ENCODE measurements at regions not wholly inside any gene's neighbourhood (a gene's known extent, or its start where the extent isn't known, plus 50 kb on each side); places are given as distances from the start of the nearest gene placed in this dataset.

DNA sequence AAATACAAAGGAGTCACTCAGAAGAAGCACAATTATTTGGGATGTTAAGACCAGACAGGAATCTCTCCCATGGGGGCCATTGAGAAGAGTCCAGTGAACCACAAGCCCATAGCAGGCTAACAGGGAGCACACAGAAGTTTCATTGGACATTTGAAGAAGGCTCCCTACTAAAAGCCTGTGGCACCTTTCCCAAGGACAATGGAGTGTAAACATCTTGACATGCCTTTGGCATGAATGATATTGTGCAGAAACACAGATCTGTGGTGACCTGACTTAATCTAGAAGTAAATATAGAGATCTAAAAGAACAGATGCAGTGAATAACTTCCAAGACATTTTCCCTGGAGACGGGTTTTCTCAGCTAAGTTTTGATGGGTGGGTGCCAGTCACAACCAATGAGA, 221.5 kb downstream of the EPHA4 start:
- no peaks in the 10 kb centered on the region for H3K79me2 ChIP-seq (ENCODE audit: control insufficient read depth, insufficient read depth, low read length)
- H2BK120ac ChIP-seq (ENCODE audit: low read depth, low read length), result no peak overlapping the region
- no peak overlapping the region for H3K9ac ChIP-seq (ENCODE audit: low read length)
- no peak overlapping the region for H2BK15ac ChIP-seq (replicated peaks; ENCODE audit: low read depth)
- H3K4me1 ChIP-seq (ENCODE audit: control insufficient read depth, low read depth, low read length), result no peaks in the 10 kb centered on the region
- H3K56ac ChIP-seq (ENCODE audit: low read length), result no peak overlapping the region
- H3K79me1 ChIP-seq (ENCODE audit: low read length), result no peaks in the 10 kb centered on the region
- H3K18ac ChIP-seq (ENCODE audit: low read length), result no peak overlapping the region
- H4K8ac ChIP-seq (ENCODE audit: low read depth, low read length), result no peak overlapping the region
- no peak overlapping the region for H3K4me3 ChIP-seq (ENCODE audit: low read length)
- H2BK5ac ChIP-seq (ENCODE audit: low read length), result no peak overlapping the region
- no CpG with 5 or more reads among the region's 1 CpG for WGBS (ENCODE audit: extremely low coverage, insufficient coverage, low lambda C conversion rate)
- no peak overlapping the region for H3K23ac ChIP-seq (ENCODE audit: low read length)
- no peak overlapping the region for H4K5ac ChIP-seq (ENCODE audit: low read length)
- H3K27ac ChIP-seq (ENCODE audit: low read depth, low read length), result no peak overlapping the region
- no peaks in the 10 kb centered on the region for H3K27me3 ChIP-seq (ENCODE audit: insufficient read depth, low read length, poor library complexity)
- no peak overlapping the region for H2AK5ac ChIP-seq (ENCODE audit: low read length)
- H3K4me2 ChIP-seq (ENCODE audit: low read length), result no peak overlapping the region
- no peak overlapping the region for H3K4ac ChIP-seq (ENCODE audit: low read depth, low read length)
- no peak for DNase-seq
- no peaks in the 10 kb centered on the region for H3K36me3 ChIP-seq (ENCODE audit: control insufficient read depth, insufficient read depth, low read length)

DNA sequence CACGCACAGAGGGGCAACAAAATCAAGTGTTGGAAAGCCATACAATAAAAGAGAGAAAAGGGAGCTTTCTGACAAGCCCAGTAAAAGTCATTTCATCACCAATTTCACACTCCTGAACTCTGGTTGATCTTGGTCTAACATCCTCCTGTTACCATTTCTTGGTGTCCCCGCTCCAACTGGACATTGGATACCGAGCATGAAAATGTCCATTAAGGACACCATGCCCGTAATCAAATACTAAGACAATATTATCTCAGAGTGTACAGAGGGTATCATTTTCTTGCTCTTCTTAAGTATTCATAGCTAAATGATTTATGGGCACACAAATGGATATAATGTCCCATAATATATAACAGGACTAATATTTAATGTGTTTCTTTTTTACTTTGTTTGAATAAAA, 218.9 kb downstream of the EPHA4 start:
- no peak overlapping the region for H4K8ac ChIP-seq (ENCODE audit: low read depth, low read length)
- H3K27me3 ChIP-seq (ENCODE audit: insufficient read depth, low read length, poor library complexity), result no peaks in the 10 kb centered on the region
- no peak overlapping the region for H2AK5ac ChIP-seq (ENCODE audit: low read length)
- no peak overlapping the region for H3K27ac ChIP-seq (ENCODE audit: low read depth, low read length)
- H2BK15ac ChIP-seq (replicated peaks; ENCODE audit: low read depth), result no peak overlapping the region
- no peak overlapping the region for H2BK120ac ChIP-seq (ENCODE audit: low read depth, low read length)
- H3K79me2 ChIP-seq (ENCODE audit: control insufficient read depth, insufficient read depth, low read length), result no peaks in the 10 kb centered on the region
- H3K23ac ChIP-seq (ENCODE audit: low read length), result no peak overlapping the region
- no peak overlapping the region for H3K4me2 ChIP-seq (ENCODE audit: low read length)
- H3K56ac ChIP-seq (ENCODE audit: low read length), result no peak overlapping the region
- H4K5ac ChIP-seq (ENCODE audit: low read length), result no peak overlapping the region
- no CpG with 5 or more reads among the region's 4 CpGs for WGBS (ENCODE audit: extremely low coverage, insufficient coverage, low lambda C conversion rate)
- H3K18ac ChIP-seq (ENCODE audit: low read length), result no peak overlapping the region
- H3K9ac ChIP-seq (ENCODE audit: low read length), result no peak overlapping the region
- H3K36me3 ChIP-seq (ENCODE audit: control insufficient read depth, insufficient read depth, low read length), result no peaks in the 10 kb centered on the region
- no peak overlapping the region for H3K4ac ChIP-seq (ENCODE audit: low read depth, low read length)
- H3K4me1 ChIP-seq (ENCODE audit: control insufficient read depth, low read depth, low read length), result no peaks in the 10 kb centered on the region
- H2BK5ac ChIP-seq (ENCODE audit: low read length), result no peak overlapping the region
- no peak for DNase-seq
- H3K4me3 ChIP-seq (ENCODE audit: low read length), result no peak overlapping the region
- no peaks in the 10 kb centered on the region for H3K79me1 ChIP-seq (ENCODE audit: low read length)

DNA sequence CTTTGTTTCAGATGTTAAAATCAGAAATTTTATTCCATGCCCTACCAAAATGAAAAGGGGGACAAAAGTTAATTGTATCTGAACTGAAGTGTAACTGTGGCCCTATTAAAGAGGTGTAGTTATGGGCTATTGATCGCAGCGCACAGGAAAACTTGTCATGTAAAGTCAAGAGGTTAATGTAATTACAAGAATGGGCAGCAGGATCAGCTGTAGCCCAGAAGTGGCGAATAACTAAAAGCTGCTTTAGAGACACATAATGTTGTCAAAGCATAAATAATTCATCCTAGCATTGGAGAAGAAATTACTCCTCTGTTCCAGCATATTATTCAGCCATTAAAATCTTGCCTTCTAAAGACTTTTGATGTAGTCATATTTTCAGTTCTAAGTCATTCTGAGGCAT, 211.8 kb downstream of the EPHA4 start:
- Histone ChIP-seq H3K27ac (ENCODE audit: low read depth, low read length) (no peak overlapping the region), H3K79me2 (ENCODE audit: control insufficient read depth, insufficient read depth, low read length) (no peaks in the 10 kb centered on the region), H3K27me3 (ENCODE audit: insufficient read depth, low read length, poor library complexity) (no peaks in the 10 kb centered on the region), H3K4me2 (ENCODE audit: low read length) (no peak overlapping the region), H2AK5ac (ENCODE audit: low read length) (no peak overlapping the region), H2BK120ac (ENCODE audit: low read depth, low read length) (no peak overlapping the region), H3K79me1 (ENCODE audit: low read length) (no peaks in the 10 kb centered on the region), H3K4ac (ENCODE audit: low read depth, low read length) (no peak overlapping the region), H2BK5ac (ENCODE audit: low read length) (no peak overlapping the region), H3K23ac (ENCODE audit: low read length) (no peak overlapping the region), H3K4me1 (ENCODE audit: control insufficient read depth, low read depth, low read length) (no peaks in the 10 kb centered on the region), H3K36me3 (ENCODE audit: control insufficient read depth, insufficient read depth, low read length) (no peaks in the 10 kb centered on the region), H3K18ac (ENCODE audit: low read length) (no peak overlapping the region), H3K4me3 (ENCODE audit: low read length) (no peak overlapping the region), H4K8ac (ENCODE audit: low read depth, low read length) (no peak overlapping the region), H2BK15ac (replicated peaks; ENCODE audit: low read depth) (no peak overlapping the region), H3K9ac (ENCODE audit: low read length) (no peak overlapping the region), H4K5ac (ENCODE audit: low read length) (no peak overlapping the region), H3K56ac (ENCODE audit: low read length) (no peak overlapping the region)
- WGBS (ENCODE audit: extremely low coverage, insufficient coverage, low lambda C conversion rate), result no CpG with 5 or more reads among the region's 3 CpGs
- DNase-seq, result no peak

DNA sequence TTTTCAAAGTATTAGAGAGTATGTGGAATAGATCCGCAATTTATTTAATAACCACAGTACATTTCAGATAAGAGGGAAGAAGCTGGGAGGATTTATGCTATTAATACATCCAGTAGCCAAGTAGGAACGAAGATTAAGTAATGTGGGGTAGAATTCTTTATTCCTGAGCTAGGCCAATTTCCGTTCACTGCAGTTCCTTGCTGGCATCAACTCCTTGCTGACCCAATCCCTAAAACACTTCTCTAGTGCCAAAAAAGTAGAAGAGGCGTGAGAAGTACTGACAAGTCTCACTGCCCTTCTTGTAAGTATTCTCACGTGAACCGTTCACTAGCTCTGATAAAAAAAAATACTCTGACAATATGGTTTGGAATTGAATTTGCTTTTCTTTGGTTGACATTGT, 211.4 kb downstream of the EPHA4 start:
- Histone ChIP-seq H3K18ac (ENCODE audit: low read length) (no peak overlapping the region), H3K56ac (ENCODE audit: low read length) (no peak overlapping the region), H3K4me1 (ENCODE audit: control insufficient read depth, low read depth, low read length) (no peaks in the 10 kb centered on the region), H3K36me3 (ENCODE audit: control insufficient read depth, insufficient read depth, low read length) (no peaks in the 10 kb centered on the region), H3K23ac (ENCODE audit: low read length) (no peak overlapping the region), H3K79me1 (ENCODE audit: low read length) (no peaks in the 10 kb centered on the region), H2BK15ac (replicated peaks; ENCODE audit: low read depth) (no peak overlapping the region), H3K4ac (ENCODE audit: low read depth, low read length) (no peak overlapping the region), H3K9ac (ENCODE audit: low read length) (no peak overlapping the region), H3K27me3 (ENCODE audit: insufficient read depth, low read length, poor library complexity) (no peaks in the 10 kb centered on the region), H4K8ac (ENCODE audit: low read depth, low read length) (no peak overlapping the region), H4K5ac (ENCODE audit: low read length) (no peak overlapping the region), H3K4me3 (ENCODE audit: low read length) (no peak overlapping the region), H3K27ac (ENCODE audit: low read depth, low read length) (no peak overlapping the region), H2BK120ac (ENCODE audit: low read depth, low read length) (no peak overlapping the region), H2BK5ac (ENCODE audit: low read length) (no peak overlapping the region), H3K79me2 (ENCODE audit: control insufficient read depth, insufficient read depth, low read length) (no peaks in the 10 kb centered on the region), H3K4me2 (ENCODE audit: low read length) (no peak overlapping the region), H2AK5ac (ENCODE audit: low read length) (no peak overlapping the region)
- DNase-seq, result no peak
- WGBS (ENCODE audit: extremely low coverage, insufficient coverage, low lambda C conversion rate), result no CpG with 5 or more reads among the region's 6 CpGs

DNA sequence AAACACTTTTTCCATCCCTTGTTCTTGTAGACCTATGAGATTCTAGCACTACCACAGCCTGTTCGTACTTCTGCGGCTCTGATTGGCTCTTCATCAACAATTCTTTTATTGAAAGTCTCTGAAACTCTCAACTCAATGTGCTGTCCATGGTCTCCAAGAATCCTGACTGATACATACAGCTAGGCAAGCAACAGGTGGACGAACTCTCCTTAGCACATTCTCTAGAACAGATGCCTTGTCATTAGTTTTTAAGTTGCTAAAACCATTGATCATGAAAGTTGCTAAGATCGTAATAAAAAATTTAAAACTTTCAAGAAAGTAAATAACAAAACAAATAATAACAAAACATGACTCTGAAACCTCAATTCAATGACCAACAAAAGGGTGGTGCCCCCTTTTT, 210.5 kb downstream of the EPHA4 start:
- Histone ChIP-seq H3K23ac (ENCODE audit: low read length) (no peak overlapping the region), H3K9ac (ENCODE audit: low read length) (no peak overlapping the region), H4K8ac (ENCODE audit: low read depth, low read length) (no peak overlapping the region), H3K4me2 (ENCODE audit: low read length) (no peak overlapping the region), H3K79me1 (ENCODE audit: low read length) (no peaks in the 10 kb centered on the region), H3K36me3 (ENCODE audit: control insufficient read depth, insufficient read depth, low read length) (no peaks in the 10 kb centered on the region), H3K18ac (ENCODE audit: low read length) (no peak overlapping the region), H2BK15ac (replicated peaks; ENCODE audit: low read depth) (no peak overlapping the region), H3K4me3 (ENCODE audit: low read length) (no peak overlapping the region), H4K5ac (ENCODE audit: low read length) (no peak overlapping the region), H3K27ac (ENCODE audit: low read depth, low read length) (no peak overlapping the region), H2BK120ac (ENCODE audit: low read depth, low read length) (no peak overlapping the region), H3K4ac (ENCODE audit: low read depth, low read length) (no peak overlapping the region), H2BK5ac (ENCODE audit: low read length) (no peak overlapping the region), H3K56ac (ENCODE audit: low read length) (no peak overlapping the region), H3K4me1 (ENCODE audit: control insufficient read depth, low read depth, low read length) (no peaks in the 10 kb centered on the region), H2AK5ac (ENCODE audit: low read length) (no peak overlapping the region), H3K27me3 (ENCODE audit: insufficient read depth, low read length, poor library complexity) (no peaks in the 10 kb centered on the region), H3K79me2 (ENCODE audit: control insufficient read depth, insufficient read depth, low read length) (no peaks in the 10 kb centered on the region)
- no peak for DNase-seq
- no CpG with 5 or more reads among the region's 4 CpGs for WGBS (ENCODE audit: extremely low coverage, insufficient coverage, low lambda C conversion rate)

DNA sequence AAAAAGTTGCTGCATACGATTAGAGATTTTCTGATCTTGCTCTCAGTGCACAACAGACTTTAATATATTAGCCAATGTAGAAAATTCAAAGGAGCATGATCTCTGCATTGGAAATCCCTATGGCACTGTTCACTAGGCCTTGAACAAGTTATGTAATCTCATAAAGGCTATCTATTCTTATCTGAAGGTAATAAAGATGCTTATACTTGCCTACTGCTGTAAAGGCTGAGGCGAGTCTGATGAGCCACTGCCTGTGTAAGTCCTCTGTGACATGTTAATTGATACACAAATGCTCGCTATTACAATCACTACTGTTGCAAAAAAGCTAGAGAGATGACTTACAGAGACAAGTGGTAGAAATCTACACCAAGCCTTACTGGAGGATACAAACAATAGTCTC, 207.4 kb downstream of the EPHA4 start:
- no peaks in the 10 kb centered on the region for H3K36me3 ChIP-seq (ENCODE audit: control insufficient read depth, insufficient read depth, low read length)
- no peak overlapping the region for H3K4me2 ChIP-seq (ENCODE audit: low read length)
- no peak overlapping the region for H2BK5ac ChIP-seq (ENCODE audit: low read length)
- H3K79me2 ChIP-seq (ENCODE audit: control insufficient read depth, insufficient read depth, low read length), result no peaks in the 10 kb centered on the region
- no peak overlapping the region for H3K9ac ChIP-seq (ENCODE audit: low read length)
- H2BK15ac ChIP-seq (replicated peaks; ENCODE audit: low read depth), result no peak overlapping the region
- H3K4me3 ChIP-seq (ENCODE audit: low read length), result no peak overlapping the region
- H4K5ac ChIP-seq (ENCODE audit: low read length), result no peak overlapping the region
- no peak overlapping the region for H3K23ac ChIP-seq (ENCODE audit: low read length)
- no peak overlapping the region for H2AK5ac ChIP-seq (ENCODE audit: low read length)
- H4K8ac ChIP-seq (ENCODE audit: low read depth, low read length), result no peak overlapping the region
- H3K4me1 ChIP-seq (ENCODE audit: control insufficient read depth, low read depth, low read length), result no peaks in the 10 kb centered on the region
- H3K27ac ChIP-seq (ENCODE audit: low read depth, low read length), result no peak overlapping the region
- no peak overlapping the region for H3K56ac ChIP-seq (ENCODE audit: low read length)
- no peaks in the 10 kb centered on the region for H3K79me1 ChIP-seq (ENCODE audit: low read length)
- no CpG with 5 or more reads among the region's 3 CpGs for WGBS (ENCODE audit: extremely low coverage, insufficient coverage, low lambda C conversion rate)
- DNase-seq, result no peak
- no peak overlapping the region for H3K18ac ChIP-seq (ENCODE audit: low read length)
- H2BK120ac ChIP-seq (ENCODE audit: low read depth, low read length), result no peak overlapping the region
- no peaks in the 10 kb centered on the region for H3K27me3 ChIP-seq (ENCODE audit: insufficient read depth, low read length, poor library complexity)
- H3K4ac ChIP-seq (ENCODE audit: low read depth, low read length), result no peak overlapping the region

All from mesendoderm (in vitro differentiated cells).